Nephron progenitor cell (in vitro differentiated cells): ENCODE measurements at regions not wholly inside any gene's neighbourhood (a gene's known extent, or its start where the extent isn't known, plus 50 kb on each side); places are given as distances from the start of the nearest gene placed in this dataset.

Source experiments
- DNase-seq: peaks from one replicate; pipeline ENCODE4 v3.0.0; 2021
- H3K27ac Mint-ChIP-seq: 2 replicates; pipeline ENCODE4 v1.8.0; 2021; ENCODE audit warnings: mild to moderate bottlenecking, moderate library complexity, mixed read lengths
- H3K27me3 Mint-ChIP-seq: 2 replicates; pipeline ENCODE4 v1.8.0; 2021; ENCODE audit warnings: mild to moderate bottlenecking, low read depth, mixed read lengths; ENCODE audit not compliant: poor library complexity
- H3K36me3 Mint-ChIP-seq: 2 replicates; pipeline ENCODE4 v1.8.0; 2021; ENCODE audit warnings: low read depth, mixed read lengths
- H3K4me1 Mint-ChIP-seq: 2 replicates; pipeline ENCODE4 v1.8.0; 2021; ENCODE audit warnings: mixed read lengths
- H3K4me3 Mint-ChIP-seq: 2 replicates; pipeline ENCODE4 v1.8.0; 2021; ENCODE audit warnings: mild to moderate bottlenecking, moderate library complexity, mixed read lengths
- H3K9me3 Mint-ChIP-seq: 2 replicates; pipeline ENCODE4 v1.8.0; 2021; ENCODE audit warnings: mild to moderate bottlenecking, moderate library complexity, mixed read lengths
- TF ChIP-seq, protein P1 (sequence below): fragments of 200-600 bp; sonication (generic); IDR thresholded peaks from 2 replicates; pipeline ENCODE4 v1.5.0; 2021; ENCODE audit warnings: antibody characterized with exemption

DNA sequence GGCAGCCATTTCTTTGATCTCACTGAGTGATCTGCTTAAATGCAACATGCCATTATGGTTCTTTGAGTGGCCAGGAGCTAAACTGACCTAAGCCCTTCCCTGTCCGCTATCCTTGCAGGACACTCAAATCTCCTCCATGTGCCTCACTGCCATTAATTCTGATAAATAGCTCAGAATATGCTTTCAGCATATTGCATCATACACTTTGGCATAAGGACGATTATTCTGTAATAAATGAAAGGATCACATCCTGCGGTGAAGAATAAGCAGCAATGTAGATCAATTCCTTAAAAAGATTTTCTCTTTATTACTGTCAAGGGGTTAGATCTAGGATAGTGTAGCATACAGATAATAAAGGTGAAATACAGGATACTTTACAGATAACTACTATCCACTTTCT lies 231.8 kb upstream of the CTBP2 start:
- Mint-ChIP-seq H3K4me3 (no peak overlapping the region), H3K36me3 (peaks cover 5% of the 10 kb centered on the region), H3K4me1 (no peaks in the 10 kb centered on the region), H3K9me3 (peaks cover 35% of the 10 kb centered on the region), H3K27me3 (peaks cover 4% of the 10 kb centered on the region), H3K27ac (no peak overlapping the region)
- no peak for DNase-seq
- TF ChIP-seq, protein P1, sequence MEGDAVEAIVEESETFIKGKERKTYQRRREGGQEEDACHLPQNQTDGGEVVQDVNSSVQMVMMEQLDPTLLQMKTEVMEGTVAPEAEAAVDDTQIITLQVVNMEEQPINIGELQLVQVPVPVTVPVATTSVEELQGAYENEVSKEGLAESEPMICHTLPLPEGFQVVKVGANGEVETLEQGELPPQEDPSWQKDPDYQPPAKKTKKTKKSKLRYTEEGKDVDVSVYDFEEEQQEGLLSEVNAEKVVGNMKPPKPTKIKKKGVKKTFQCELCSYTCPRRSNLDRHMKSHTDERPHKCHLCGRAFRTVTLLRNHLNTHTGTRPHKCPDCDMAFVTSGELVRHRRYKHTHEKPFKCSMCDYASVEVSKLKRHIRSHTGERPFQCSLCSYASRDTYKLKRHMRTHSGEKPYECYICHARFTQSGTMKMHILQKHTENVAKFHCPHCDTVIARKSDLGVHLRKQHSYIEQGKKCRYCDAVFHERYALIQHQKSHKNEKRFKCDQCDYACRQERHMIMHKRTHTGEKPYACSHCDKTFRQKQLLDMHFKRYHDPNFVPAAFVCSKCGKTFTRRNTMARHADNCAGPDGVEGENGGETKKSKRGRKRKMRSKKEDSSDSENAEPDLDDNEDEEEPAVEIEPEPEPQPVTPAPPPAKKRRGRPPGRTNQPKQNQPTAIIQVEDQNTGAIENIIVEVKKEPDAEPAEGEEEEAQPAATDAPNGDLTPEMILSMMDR = no peak

DNA sequence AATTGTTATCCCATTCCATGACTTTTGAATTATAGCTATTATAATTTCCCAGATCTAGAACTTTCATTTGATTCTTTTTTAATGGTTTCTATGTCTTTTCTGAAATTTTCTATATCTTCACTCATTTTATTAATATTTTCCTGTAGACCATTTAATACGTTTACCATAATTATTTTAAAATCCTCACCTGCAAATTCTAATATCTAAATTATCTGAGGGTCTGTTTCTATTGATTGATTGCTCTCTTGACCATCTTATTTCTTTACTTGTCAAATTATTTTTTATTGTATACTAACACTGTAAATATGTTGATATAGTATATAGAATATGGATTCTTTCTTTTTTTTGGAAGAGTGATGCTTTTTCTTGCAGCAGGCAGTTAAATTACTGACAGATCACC lies 229.3 kb upstream of the CTBP2 start:
- TF ChIP-seq, protein P1 = no peak
- Mint-ChIP-seq H3K9me3 (peaks cover 35% of the 10 kb centered on the region), H3K4me3 (no peak overlapping the region), H3K27ac (no peak overlapping the region), H3K27me3 (peaks cover 7% of the 10 kb centered on the region), H3K36me3 (peaks cover 5% of the 10 kb centered on the region), H3K4me1 (no peaks in the 10 kb centered on the region)
- no peak for DNase-seq

GRCh38 chr10:125379592-125379991 lies 219.2 kb upstream of the CTBP2 start:
- no peak overlapping the region for H3K27ac Mint-ChIP-seq
- DNase-seq = no peak

GRCh38 chr10:125377368-125377767 lies 217.0 kb upstream of the CTBP2 start:
- TF ChIP-seq, protein P1 = no peak
- Mint-ChIP-seq H3K4me1 (peaks cover 8% of the 10 kb centered on the region), H3K27ac (no peak overlapping the region)

More at GRCh38 chr10:125379592-125379991, 219.2 kb upstream of the CTBP2 start:
- Mint-ChIP-seq H3K27me3 (peaks cover 7% of the 10 kb centered on the region), H3K9me3 (peaks cover 55% of the 10 kb centered on the region), H3K4me3 (no peak overlapping the region), H3K4me1 (peaks cover 8% of the 10 kb centered on the region), H3K36me3 (no peaks in the 10 kb centered on the region)
- TF ChIP-seq, protein P1 = no peak

GRCh38 chr10:125375210-125375609 lies 214.8 kb upstream of the CTBP2 start:
- H3K4me3 Mint-ChIP-seq = no peak overlapping the region
- no peak for DNase-seq
- no peaks in the 10 kb centered on the region for H3K36me3 Mint-ChIP-seq
- H3K27me3 Mint-ChIP-seq = peaks cover 3% of the 10 kb centered on the region
- peaks cover 4% of the 10 kb centered on the region for H3K4me1 Mint-ChIP-seq
- no peak overlapping the region for H3K27ac Mint-ChIP-seq
- H3K9me3 Mint-ChIP-seq = peaks cover 18% of the 10 kb centered on the region
- TF ChIP-seq, protein P1 = no peak

More at GRCh38 chr10:125377368-125377767, 217.0 kb upstream of the CTBP2 start:
- Mint-ChIP-seq H3K9me3 (peaks cover 38% of the 10 kb centered on the region), H3K36me3 (no peaks in the 10 kb centered on the region), H3K4me3 (no peak overlapping the region), H3K27me3 (peaks cover 3% of the 10 kb centered on the region)
- no peak for DNase-seq

DNA sequence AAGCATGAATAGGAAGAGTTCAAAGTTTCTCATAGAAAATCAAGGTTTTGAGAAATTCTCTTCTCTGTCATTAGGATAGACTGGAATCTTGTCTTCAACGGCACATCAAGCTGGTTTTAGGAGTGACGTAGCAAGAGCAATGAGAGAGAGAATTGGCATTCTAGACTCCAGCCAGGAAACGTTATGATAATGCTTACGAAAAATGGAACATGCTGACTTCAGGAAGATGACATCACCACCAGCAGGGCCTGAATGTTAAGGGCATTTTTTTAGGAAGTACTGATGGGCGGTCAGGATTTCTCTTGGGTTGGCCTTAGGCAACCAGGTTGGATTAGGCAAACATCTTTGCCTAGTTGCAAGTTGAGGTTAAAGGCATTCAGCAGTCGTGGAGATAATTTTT lies 213.2 kb upstream of the CTBP2 start:
- Mint-ChIP-seq H3K27me3 (peaks cover 3% of the 10 kb centered on the region), H3K9me3 (peaks cover 2% of the 10 kb centered on the region), H3K36me3 (no peaks in the 10 kb centered on the region), H3K4me3 (no peak overlapping the region), H3K4me1 (peaks cover 7% of the 10 kb centered on the region), H3K27ac (no peak overlapping the region)
- DNase-seq = no peak
- TF ChIP-seq, protein P1 = no peak
